ENCODE measurements at regions not wholly inside any gene's neighbourhood (a gene's known extent, or its start where the extent isn't known, plus 50 kb on each side); places are given as distances from the start of the nearest gene placed in this dataset.
"Not testable (repeated sequence)": the region's sequence is repeated elsewhere in the genome, so short reads cannot be mapped to it uniquely, and the experiment has no call there.

DNA sequence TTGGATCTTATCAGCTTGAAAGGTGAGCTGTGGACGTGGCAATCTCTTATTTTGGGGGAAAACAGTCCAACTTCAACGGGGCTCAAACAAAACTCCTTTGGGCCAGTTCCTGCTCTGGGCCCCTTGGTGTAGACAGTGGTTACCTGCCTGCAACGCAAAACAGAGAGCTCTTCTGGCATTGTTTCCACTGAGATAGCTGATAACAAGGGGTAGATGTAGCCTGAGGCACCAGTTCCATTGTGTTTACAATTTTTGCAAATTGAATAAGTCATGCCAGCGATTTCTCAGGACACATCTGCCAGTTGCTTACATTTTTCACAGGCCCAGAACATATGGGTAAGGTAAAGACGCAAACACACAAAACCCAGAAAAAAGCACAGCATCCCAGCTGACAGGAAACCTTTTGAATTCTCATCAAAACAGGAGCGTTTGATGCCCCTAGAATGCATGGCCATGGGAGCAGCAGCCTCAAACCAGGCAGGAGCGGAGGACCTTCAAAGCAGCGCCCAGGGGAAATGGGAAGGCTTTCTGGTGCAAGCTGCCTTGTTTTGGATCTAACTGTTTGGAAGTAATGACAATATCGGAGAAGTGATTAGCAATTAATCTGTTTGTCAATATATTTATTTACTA lies 259.7 kb downstream of the AACS start:
- FAIRE-seq (no peak), DNase-seq (ENCODE audit: insufficient read length, low spot score) (no peak)
- no peak for TF ChIP-seq POLR2A (IDR thresholded peaks at IDR 0.05; ENCODE audit: low read depth, low read length)

GRCh38 chr12:125329239-125330102 lies 264.2 kb downstream of the AACS start:
- no peak for FAIRE-seq
- no peak for TF ChIP-seq POLR2A (IDR thresholded peaks at IDR 0.05; ENCODE audit: low read depth, low read length)
- no peak for DNase-seq (ENCODE audit: insufficient read length, low spot score)

GRCh38 chr12:125330645-125331341 lies 265.6 kb downstream of the AACS start:
- peak; percentile 83 for DNase-seq (ENCODE audit: insufficient read length, low spot score)
- FAIRE-seq, result no peak
- no peak for TF ChIP-seq POLR2A (IDR thresholded peaks at IDR 0.05; ENCODE audit: low read depth, low read length)

DNA sequence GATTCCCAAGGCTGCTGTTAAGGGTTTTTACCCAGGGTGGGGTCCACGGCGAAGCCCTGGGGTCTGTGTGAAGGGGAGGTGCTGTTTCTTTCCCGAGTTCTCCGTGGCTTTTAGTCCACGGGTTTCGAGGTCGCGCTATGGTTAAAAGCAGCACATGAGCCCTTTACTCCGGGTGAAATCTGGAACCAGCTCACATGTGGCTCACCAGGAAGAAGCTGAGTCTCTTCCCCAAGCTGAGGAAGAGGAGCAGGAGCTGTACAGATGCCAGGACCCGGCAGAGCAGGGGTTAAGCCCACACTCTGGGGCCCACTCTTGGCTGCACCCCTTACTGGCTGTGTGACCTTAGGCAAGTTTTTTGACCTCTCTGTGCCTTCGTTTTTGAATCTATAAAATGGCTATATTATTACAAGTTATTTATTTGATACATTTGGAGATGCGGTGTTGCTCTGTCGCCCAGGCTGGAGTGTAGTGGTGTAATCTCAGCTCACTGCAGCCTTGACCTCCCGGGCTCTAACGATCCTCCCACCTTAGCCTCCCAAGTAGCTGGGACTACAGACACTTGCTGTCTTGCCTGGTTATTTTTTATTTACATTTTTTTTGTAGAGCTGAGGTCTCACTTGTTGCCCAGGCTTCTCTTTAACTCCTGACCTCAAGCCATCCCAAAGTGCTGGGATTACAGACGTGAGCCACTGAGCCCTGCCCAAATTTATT lies 266.3 kb downstream of the AACS start:
- DNase-seq (ENCODE audit: insufficient read length, low spot score) (peak; percentile 7), FAIRE-seq (no peak)
- no peak for TF ChIP-seq POLR2A (IDR thresholded peaks at IDR 0.05; ENCODE audit: low read depth, low read length)

GRCh38 chr12:125332900-125333299 lies 267.7 kb downstream of the AACS start:
- FAIRE-seq (no peak), DNase-seq (ENCODE audit: insufficient read length, low spot score) (no peak)
- no peak for TF ChIP-seq POLR2A (IDR thresholded peaks at IDR 0.05; ENCODE audit: low read depth, low read length)

DNA sequence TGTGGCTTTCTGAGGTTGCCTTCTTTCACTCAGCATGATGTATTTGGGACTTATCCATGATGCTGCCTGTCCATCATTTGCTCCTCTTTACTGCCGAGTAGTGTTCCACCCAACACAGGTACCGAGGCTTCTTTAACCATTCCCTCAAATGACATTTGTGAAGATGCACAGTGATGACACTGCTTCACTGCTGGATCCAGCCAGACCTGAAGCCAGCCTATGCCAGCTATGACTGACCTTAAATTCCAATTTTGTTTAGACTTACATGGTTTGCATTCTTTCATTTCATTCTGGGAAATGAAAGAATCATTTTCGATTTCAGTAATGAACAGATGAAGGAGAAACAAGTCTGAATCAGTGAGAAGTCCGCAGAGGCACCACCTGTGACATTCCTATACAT lies 271.0 kb downstream of the AACS start:
- no peak for FAIRE-seq
- no peak for TF ChIP-seq POLR2A (IDR thresholded peaks at IDR 0.05; ENCODE audit: low read depth, low read length)

GRCh38 chr12:125340791-125341190 lies 275.6 kb downstream of the AACS start:
- FAIRE-seq (no peak), DNase-seq (ENCODE audit: insufficient read length, low spot score) (no peak)
- no peak for TF ChIP-seq POLR2A (IDR thresholded peaks at IDR 0.05; ENCODE audit: low read depth, low read length)

More for the DNA sequence above, 271.0 kb downstream of the AACS start:
- DNase-seq (ENCODE audit: insufficient read length, low spot score), result no peak

DNA sequence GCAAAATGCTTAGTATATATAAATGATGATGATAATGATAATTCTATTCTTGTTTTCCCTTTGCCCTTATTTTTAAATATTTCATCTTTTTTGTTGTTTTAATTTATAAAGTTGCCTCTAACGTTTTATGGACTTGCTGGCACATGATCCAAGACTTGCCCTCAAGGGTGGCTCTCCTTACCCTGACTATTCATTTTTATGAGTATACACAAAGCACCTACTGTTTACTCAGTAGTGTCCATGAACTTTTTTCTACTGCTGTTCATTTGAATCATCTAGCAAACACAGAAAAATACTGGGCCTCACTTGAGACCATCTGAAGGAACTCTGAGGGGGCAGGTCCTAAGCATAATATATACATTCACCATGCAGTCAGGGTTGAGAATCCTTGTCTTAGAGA lies 276.2 kb downstream of the AACS start:
- no peak for DNase-seq (ENCODE audit: insufficient read length, low spot score)
- no peak for FAIRE-seq
- no peak for TF ChIP-seq POLR2A (IDR thresholded peaks at IDR 0.05; ENCODE audit: low read depth, low read length)

DNA sequence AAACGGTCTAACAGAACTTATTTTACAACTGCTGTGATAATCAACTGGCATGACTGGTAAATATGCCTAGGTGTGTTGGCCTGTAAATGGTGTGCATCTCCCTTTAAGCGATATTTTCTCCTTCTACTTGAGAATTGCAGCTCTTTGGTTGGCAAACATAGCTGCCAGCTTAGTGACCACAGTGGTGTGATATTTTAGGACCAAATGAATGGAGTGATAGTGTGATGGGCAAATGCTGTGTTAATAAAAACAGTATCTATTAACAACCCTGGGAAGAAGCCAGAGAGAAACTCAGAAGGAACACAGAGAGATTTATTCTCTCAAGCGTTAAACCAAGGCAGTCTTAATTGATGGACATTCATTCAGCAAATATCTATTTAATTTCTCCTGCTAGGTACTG lies 278.4 kb downstream of the AACS start:
- TF ChIP-seq POLR2A (IDR thresholded peaks at IDR 0.05; ENCODE audit: low read depth, low read length), result no peak
- no peak for FAIRE-seq
- DNase-seq (ENCODE audit: insufficient read length, low spot score), result no peak

- TF ChIP-seq POLR2A (IDR thresholded peaks at IDR 0.05; ENCODE audit: low read depth, low read length), result no peak
- no peak for DNase-seq (ENCODE audit: insufficient read length, low spot score)
- no peak for FAIRE-seq
These were observed 281.1 kb downstream of the AACS start for GRCh38 chr12:125346362-125346761.

DNA sequence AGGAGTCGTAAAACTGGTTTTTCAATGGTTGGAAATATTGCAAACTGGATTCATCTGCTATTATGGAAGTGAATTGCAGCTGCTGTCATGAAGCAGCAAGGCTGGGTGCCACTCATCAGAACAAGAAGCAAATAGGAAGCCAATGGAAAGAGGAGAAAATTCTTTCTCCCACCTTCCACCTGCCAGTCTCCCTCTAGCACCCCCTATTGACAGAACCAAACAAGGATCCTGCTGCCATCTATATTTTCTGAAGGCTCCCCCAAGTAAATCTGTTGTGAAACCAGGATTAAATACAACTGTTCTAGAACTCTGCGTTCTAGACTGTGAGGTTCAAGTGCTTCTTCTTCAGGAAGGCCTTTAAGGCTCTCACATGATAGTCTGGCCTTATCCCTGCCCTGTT lies 286.6 kb downstream of the AACS start:
- FAIRE-seq (no peak), DNase-seq (ENCODE audit: insufficient read length, low spot score) (no peak)
- no peak for TF ChIP-seq POLR2A (IDR thresholded peaks at IDR 0.05; ENCODE audit: low read depth, low read length)

DNA sequence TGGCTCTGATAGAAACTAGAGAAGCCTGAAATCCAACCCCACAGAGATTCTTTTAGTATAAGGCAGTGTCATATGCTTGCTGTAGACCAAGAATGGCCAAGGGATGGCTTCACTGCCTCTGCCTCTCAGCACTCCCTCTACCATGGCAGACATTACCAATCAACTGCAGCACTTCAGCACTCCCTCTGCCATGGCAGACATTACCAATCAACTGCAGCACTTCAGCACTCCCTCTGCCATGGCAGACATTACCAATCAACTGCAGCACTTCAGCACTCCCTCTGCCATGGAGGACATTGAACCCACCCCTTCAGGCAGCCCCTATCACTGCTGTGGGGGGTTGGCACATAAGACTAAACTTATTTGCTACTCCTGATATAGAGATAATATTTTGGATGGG lies 287.8 kb downstream of the AACS start:
- DNase-seq (ENCODE audit: insufficient read length, low spot score); FAIRE-seq: not testable (repeated sequence)

DNA sequence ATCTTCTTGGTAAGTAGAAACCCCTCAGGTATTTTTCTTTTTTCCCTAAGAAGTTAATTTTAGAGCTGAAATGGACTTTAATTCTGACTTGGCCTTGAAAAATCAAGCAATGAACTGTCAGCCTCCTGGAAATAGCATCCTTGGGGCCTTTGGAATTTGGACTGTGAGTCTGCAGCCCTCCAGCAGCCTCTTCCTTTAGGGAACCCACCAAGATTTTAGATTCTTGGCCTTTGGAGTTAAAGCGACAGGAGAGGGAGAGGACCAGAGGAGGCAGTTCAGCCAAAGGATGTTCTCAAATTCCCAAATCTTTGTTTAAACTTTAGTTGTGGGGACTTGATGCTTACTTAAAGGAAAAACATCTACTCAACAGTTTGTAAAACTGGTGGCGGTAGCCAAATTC lies 288.6 kb downstream of the AACS start:
- DNase-seq (ENCODE audit: insufficient read length, low spot score) (no peak), FAIRE-seq (no peak)
- TF ChIP-seq POLR2A (IDR thresholded peaks at IDR 0.05; ENCODE audit: low read depth, low read length), result no peak

DNA sequence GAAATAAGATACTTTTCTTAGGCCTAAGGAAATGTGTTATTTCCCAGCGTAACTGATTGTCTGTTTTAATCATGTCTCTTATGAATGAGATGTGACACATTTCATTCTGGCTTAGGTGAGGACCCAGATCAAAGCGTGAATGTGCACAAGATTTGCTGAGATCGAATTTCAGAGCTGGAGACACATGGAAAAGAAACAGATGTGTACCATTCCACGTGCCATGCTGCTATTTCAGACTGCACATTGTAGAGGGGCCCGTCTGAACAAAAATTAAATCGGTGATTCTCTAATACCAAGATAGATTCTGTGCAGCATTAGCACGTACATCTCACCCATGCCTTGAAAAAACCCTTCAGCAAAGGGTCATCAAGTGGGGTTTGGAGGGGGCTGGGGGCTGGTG lies 290.4 kb downstream of the AACS start:
- DNase-seq (ENCODE audit: insufficient read length, low spot score) (no peak), FAIRE-seq (no peak)
- TF ChIP-seq POLR2A (IDR thresholded peaks at IDR 0.05; ENCODE audit: low read depth, low read length), result no peak

Measured in H54 (cell line).